Kidney epithelial cell (primary cell): ENCODE measurements at regions not wholly inside any gene's neighbourhood (a gene's known extent, or its start where the extent isn't known, plus 50 kb on each side); places are given as distances from the start of the nearest gene placed in this dataset.

Source experiments
- DNase-seq: peaks from one replicate; pipeline ENCODE4 v3.0.0-alpha.2; 2010; ENCODE audit warnings: low read depth
- H3K27me3 ChIP-seq: 2 replicates; pipeline ENCODE4 v1.6.0; 2011; ENCODE audit warnings: low read length; ENCODE audit not compliant: control insufficient read depth, insufficient read depth
- H3K36me3 ChIP-seq: 2 replicates; pipeline ENCODE4 v1.5.1; 2011; ENCODE audit warnings: low read length; ENCODE audit not compliant: control insufficient read depth, insufficient read depth
- H3K4me3 ChIP-seq: 2 replicates; pipeline ENCODE4 v1.5.1; 2011; ENCODE audit warnings: low read depth, mild to moderate bottlenecking, control low read depth, low read length
- CTCF ChIP-seq: IDR thresholded peaks from 2 replicates; pipeline ENCODE4 v1.5.1; 2011; ENCODE audit warnings: mild to moderate bottlenecking, moderate library complexity, low read length, control low read depth, inconsistent platforms; ENCODE audit not compliant: insufficient read depth, poor library complexity, severe bottlenecking

GRCh38 chr4:85318415-85318814, 156.5 kb upstream of the ARHGAP24 start:
- Histone ChIP-seq H3K27me3 (no peaks in the 10 kb centered on the region), H3K4me3 (no peak overlapping the region), H3K36me3 (no peaks in the 10 kb centered on the region)
- DNase-seq, result no peak
- no peak for TF ChIP-seq CTCF

- Histone ChIP-seq H3K4me3 (no peak overlapping the region), H3K27me3 (no peaks in the 10 kb centered on the region), H3K36me3 (no peaks in the 10 kb centered on the region)
- no peak for DNase-seq
- no peak for TF ChIP-seq CTCF
Measured at GRCh38 chr4:85358831-85359230, 116.1 kb upstream of the ARHGAP24 start.

- TF ChIP-seq CTCF, result no peak
- H3K27me3 ChIP-seq, result no peaks in the 10 kb centered on the region
- H3K4me3 ChIP-seq, result no peak overlapping the region
- no peaks in the 10 kb centered on the region for H3K36me3 ChIP-seq
- DNase-seq, result no peak
Measured at GRCh38 chr4:85362550-85362949, 112.4 kb upstream of the ARHGAP24 start.

- Histone ChIP-seq H3K4me3 (no peak overlapping the region), H3K36me3 (no peaks in the 10 kb centered on the region), H3K27me3 (no peaks in the 10 kb centered on the region)
- TF ChIP-seq CTCF, result no peak
- DNase-seq, result no peak
Measured at GRCh38 chr4:85367815-85368214, 107.1 kb upstream of the ARHGAP24 start.

- H3K4me3 ChIP-seq, result no peak overlapping the region
- no peak for DNase-seq
- no peak for TF ChIP-seq CTCF
- H3K36me3 ChIP-seq, result no peaks in the 10 kb centered on the region
- no peaks in the 10 kb centered on the region for H3K27me3 ChIP-seq
Measured at GRCh38 chr4:85368240-85368639, 106.7 kb upstream of the ARHGAP24 start.

GRCh38 chr4:85368932-85369331, 106.0 kb upstream of the ARHGAP24 start:
- TF ChIP-seq CTCF, result no peak
- no peak overlapping the region for H3K4me3 ChIP-seq
- no peak for DNase-seq
- H3K36me3 ChIP-seq, result no peaks in the 10 kb centered on the region
- H3K27me3 ChIP-seq, result no peaks in the 10 kb centered on the region
